Smooth muscle cell (in vitro differentiated cells): ENCODE measurements at regions not wholly inside any gene's neighbourhood (a gene's known extent, or its start where the extent isn't known, plus 50 kb on each side); places are given as distances from the start of the nearest gene placed in this dataset.

Source experiments
- DNase-seq: peaks from one replicate; lab custom pipeline; 2025; ENCODE audit not compliant: unreplicated experiment; lab: John Stamatoyannopoulos, UW
- H2AFZ ChIP-seq: fragments of 200-600 bp; sonication (generic); 2 replicates; pipeline ENCODE4 v1.6.0; 2016; ENCODE audit warnings: antibody characterized with exemption, low read depth, mild to moderate bottlenecking
- H3F3A ChIP-seq: fragments of 200-600 bp; sonication (generic); 2 replicates; pipeline ENCODE4 v1.6.0; 2017; ENCODE audit warnings: antibody characterized with exemption, low read depth
- H3K27ac ChIP-seq: fragments of 200-600 bp; sonication (generic); 2 replicates; pipeline ENCODE4 v1.5.1; 2016; ENCODE audit warnings: low read depth, mild to moderate bottlenecking
- H3K27me3 ChIP-seq: fragments of 200-600 bp; sonication (generic); 2 replicates; pipeline ENCODE4 v1.6.1; 2016; ENCODE audit warnings: low read depth, mild to moderate bottlenecking
- H3K36me3 ChIP-seq: fragments of 200-600 bp; sonication (generic); 2 replicates; pipeline ENCODE4 v1.5.1; 2016; ENCODE audit warnings: low read depth
- H3K4me1 ChIP-seq: fragments of 200-600 bp; sonication (generic); 2 replicates; pipeline ENCODE4 v1.5.1; 2016; ENCODE audit warnings: low read depth
- H3K4me2 ChIP-seq: fragments of 200-600 bp; sonication (generic); 2 replicates; pipeline ENCODE4 v1.6.0; 2016; ENCODE audit warnings: mild to moderate bottlenecking
- H3K4me3 ChIP-seq: fragments of 200-600 bp; sonication (generic); 2 replicates; pipeline ENCODE4 v1.5.1; 2016; ENCODE audit warnings: mild to moderate bottlenecking
- H3K79me2 ChIP-seq: fragments of 200-600 bp; sonication (generic); 2 replicates; pipeline ENCODE4 v1.6.0; 2016; ENCODE audit warnings: low read depth, mild to moderate bottlenecking
- H3K9ac ChIP-seq: fragments of 200-600 bp; sonication (generic); 2 replicates; pipeline ENCODE4 v1.6.0; 2016; ENCODE audit warnings: low read depth
- H3K9me3 ChIP-seq: fragments of 200-600 bp; sonication (generic); replicated peaks from 2 replicates; pipeline ENCODE4 v1.5.1; 2016; ENCODE audit warnings: low read depth
- H4K20me1 ChIP-seq: fragments of 200-600 bp; sonication (generic); 2 replicates; pipeline ENCODE4 v1.6.0; 2016; ENCODE audit warnings: low read depth
- CTCF ChIP-seq: fragments of 200-600 bp; sonication (generic); IDR thresholded peaks from 2 replicates; pipeline ENCODE4 v1.5.1; 2017; ENCODE audit warnings: borderline replicate concordance, mild to moderate bottlenecking, antibody characterized with exemption; ENCODE audit not compliant: insufficient read depth, poor library complexity, severe bottlenecking
- WGBS: methylation state at CpG from one replicate; pipeline ENCODE4 v1.1.7; 2016; ENCODE audit warnings: low lambda C conversion rate; 5-methylcytosine and 5-hydroxymethylcytosine counted together

GRCh38 chr5:27598576-27598975, 560.2 kb upstream of the CDH9 start:
- Histone ChIP-seq H3K79me2 (no peaks in the 10 kb centered on the region), H3K36me3 (no peaks in the 10 kb centered on the region), H3F3A (no peaks in the 10 kb centered on the region), H2AFZ (no peak overlapping the region), H3K4me1 (no peaks in the 10 kb centered on the region), H4K20me1 (no peaks in the 10 kb centered on the region), H3K27me3 (no peaks in the 10 kb centered on the region), H3K27ac (no peak overlapping the region), H3K9ac (no peak overlapping the region), H3K9me3 (no peaks in the 10 kb centered on the region), H3K4me2 (no peak overlapping the region), H3K4me3 (no peak overlapping the region)
- no peak for DNase-seq
- no peak for TF ChIP-seq CTCF

DNA sequence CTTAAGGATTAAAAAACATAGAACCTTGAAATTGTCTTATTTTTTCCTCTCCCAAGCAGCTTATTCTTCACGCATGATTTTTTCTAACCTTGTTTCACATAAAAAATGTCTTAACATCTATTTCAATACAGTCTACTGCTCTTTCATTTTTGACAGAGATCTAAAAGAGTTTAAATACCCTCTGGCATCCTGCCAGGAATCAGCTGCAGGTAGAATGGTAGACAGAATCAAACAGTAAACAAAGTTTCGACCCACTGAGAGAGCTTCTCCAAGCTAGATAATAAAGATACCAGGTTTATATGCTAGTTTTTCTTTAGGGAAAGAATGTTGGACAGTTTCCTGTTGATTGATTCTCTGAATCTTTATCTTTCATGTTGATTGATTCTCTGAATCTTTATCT, 555.8 kb upstream of the CDH9 start:
- H3K4me1 ChIP-seq: peaks cover 6% of the 10 kb centered on the region
- H4K20me1 ChIP-seq: no peaks in the 10 kb centered on the region
- no peak overlapping the region for H2AFZ ChIP-seq
- no peak overlapping the region for H3K27ac ChIP-seq
- H3K4me3 ChIP-seq: no peak overlapping the region
- H3K9me3 ChIP-seq: no peaks in the 10 kb centered on the region
- H3K4me2 ChIP-seq: no peak overlapping the region
- H3K9ac ChIP-seq: no peak overlapping the region
- H3K36me3 ChIP-seq: no peaks in the 10 kb centered on the region
- no peak for DNase-seq
- H3K79me2 ChIP-seq: no peaks in the 10 kb centered on the region
- TF ChIP-seq CTCF: no peak
- H3K27me3 ChIP-seq: no peaks in the 10 kb centered on the region
- H3F3A ChIP-seq: no peaks in the 10 kb centered on the region
- WGBS: 89% methylated on average over 2 of the region's 2 CpGs

GRCh38 chr5:27592231-27592630, 553.8 kb upstream of the CDH9 start:
- no peaks in the 10 kb centered on the region for H3K36me3 ChIP-seq
- no peak overlapping the region for H3K9ac ChIP-seq
- no peaks in the 10 kb centered on the region for H3K9me3 ChIP-seq
- H4K20me1 ChIP-seq: no peaks in the 10 kb centered on the region
- TF ChIP-seq CTCF: no peak
- H3K4me1 ChIP-seq: peaks cover 6% of the 10 kb centered on the region
- H3K27ac ChIP-seq: no peak overlapping the region
- WGBS: 78% methylated on average over 1 of the region's 1 CpG
- no peaks in the 10 kb centered on the region for H3F3A ChIP-seq
- no peak overlapping the region for H3K4me3 ChIP-seq
- no peaks in the 10 kb centered on the region for H3K27me3 ChIP-seq
- H3K4me2 ChIP-seq: peak overlapping the region; percentile 61
- H2AFZ ChIP-seq: no peak overlapping the region
- no peak for DNase-seq
- H3K79me2 ChIP-seq: no peaks in the 10 kb centered on the region

DNA sequence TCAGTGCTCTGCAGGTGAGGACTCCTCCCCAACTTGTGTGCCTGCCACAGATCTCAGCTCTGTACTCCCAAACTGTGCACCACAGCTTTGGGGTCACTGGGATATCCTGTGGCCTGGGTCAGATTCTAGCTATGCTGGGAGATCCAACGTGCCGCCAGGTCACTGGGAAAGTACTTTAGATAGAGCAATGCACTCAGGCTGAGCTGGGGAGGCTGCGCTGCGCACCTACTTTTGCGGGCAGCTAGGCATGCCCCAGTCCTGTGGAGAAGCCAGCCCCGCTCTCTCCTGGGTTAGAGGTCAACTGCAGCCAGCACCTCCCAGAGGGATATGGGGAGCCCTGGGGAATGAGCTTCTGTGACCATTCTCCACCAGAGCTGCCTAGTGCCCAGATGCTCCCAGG, 552.1 kb upstream of the CDH9 start:
- no peak overlapping the region for H2AFZ ChIP-seq
- H3K27me3 ChIP-seq: no peaks in the 10 kb centered on the region
- H3K4me2 ChIP-seq: no peak overlapping the region
- 99% methylated on average over 6 of the region's 6 CpGs for WGBS
- no peak overlapping the region for H3K27ac ChIP-seq
- H3K9ac ChIP-seq: no peak overlapping the region
- no peaks in the 10 kb centered on the region for H4K20me1 ChIP-seq
- H3K79me2 ChIP-seq: no peaks in the 10 kb centered on the region
- H3K36me3 ChIP-seq: no peaks in the 10 kb centered on the region
- no peaks in the 10 kb centered on the region for H3K9me3 ChIP-seq
- peaks cover 6% of the 10 kb centered on the region for H3K4me1 ChIP-seq
- no peak overlapping the region for H3K4me3 ChIP-seq
- no peak for DNase-seq
- no peak for TF ChIP-seq CTCF
- no peaks in the 10 kb centered on the region for H3F3A ChIP-seq
